ENCODE measurements at regions not wholly inside any gene's neighbourhood (a gene's known extent, or its start where the extent isn't known, plus 50 kb on each side); places are given as distances from the start of the nearest gene placed in this dataset.

- TF ChIP-seq CTCF (IDR thresholded peaks at IDR 0.05) (no peak), ZFX (IDR thresholded peaks at IDR 0.05; ENCODE audit: borderline replicate concordance) (no peak)
Measured at GRCh38 chr21:15257646-15258045, 192.8 kb upstream of the NRIP1 start.
